HG02885 (cell line): ENCODE measurements at regions not wholly inside any gene's neighbourhood (a gene's known extent, or its start where the extent isn't known, plus 50 kb on each side); places are given as distances from the start of the nearest gene placed in this dataset.

Experiments
- ATAC-seq: cut with Tn5 transposase; IDR thresholded peaks from one replicate; pipeline ENCODE4 v1.9.1; 2021; ENCODE audit warnings: mild to moderate bottlenecking; ENCODE audit not compliant: unreplicated experiment, poor library complexity

DNA sequence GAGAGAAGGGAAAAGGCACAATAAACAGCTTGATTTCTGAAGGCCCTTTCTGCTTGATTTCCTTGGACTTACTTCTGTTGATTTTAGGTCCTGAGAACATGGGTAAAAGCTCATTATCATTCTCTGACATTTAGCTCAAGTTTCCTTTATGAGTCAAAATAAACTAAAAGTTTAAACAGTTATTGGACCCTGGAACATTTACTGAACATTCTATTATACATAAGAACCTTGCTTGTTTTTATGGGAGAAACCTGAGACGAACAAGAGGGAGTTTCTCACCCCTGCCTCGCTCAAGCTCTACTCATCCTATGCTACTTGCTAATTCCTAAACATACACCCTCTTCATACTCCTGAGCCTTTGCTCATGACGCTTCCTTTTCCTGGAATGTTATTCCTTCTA is 538.3 kb upstream of the PKN2 start:
- ATAC-seq = no peak

DNA sequence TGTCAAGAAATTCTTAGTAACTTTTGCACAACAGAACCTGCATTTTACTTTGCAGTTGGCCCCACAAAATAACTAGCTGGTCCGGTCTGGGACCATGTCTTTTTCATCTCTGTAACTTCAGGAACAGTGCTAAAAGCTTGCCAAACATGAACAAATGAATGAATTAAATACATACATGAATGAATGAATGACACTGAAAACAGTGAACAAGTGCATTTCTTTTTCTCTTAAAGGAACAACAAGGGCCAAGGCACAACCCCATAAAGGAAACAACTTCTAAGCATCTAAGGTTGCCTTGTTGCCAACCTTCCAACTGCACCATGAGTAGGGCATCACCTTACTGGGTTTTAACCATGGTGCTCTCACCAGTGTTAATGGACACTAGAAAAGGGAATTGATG is 534.4 kb upstream of the PKN2 start:
- no peak for ATAC-seq

DNA sequence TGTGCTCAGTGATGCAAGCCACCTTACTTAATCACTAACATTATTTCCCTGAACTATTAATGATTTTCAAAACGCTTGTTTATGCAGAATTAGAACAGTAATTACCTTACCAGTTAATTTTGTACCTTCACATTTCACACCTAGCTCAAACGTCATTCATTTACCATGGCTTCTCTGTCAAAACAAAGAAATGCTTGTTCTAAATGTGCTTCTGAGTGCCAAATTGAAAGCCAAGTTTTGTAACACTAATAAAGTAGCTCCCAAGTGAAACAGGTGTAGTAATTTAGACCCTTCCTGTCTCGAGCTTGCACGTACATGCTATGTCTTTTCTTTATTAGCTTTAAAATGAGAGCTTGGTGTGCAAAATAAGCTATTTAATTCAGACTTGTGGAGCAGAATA is 533.7 kb upstream of the PKN2 start:
- no peak for ATAC-seq

DNA sequence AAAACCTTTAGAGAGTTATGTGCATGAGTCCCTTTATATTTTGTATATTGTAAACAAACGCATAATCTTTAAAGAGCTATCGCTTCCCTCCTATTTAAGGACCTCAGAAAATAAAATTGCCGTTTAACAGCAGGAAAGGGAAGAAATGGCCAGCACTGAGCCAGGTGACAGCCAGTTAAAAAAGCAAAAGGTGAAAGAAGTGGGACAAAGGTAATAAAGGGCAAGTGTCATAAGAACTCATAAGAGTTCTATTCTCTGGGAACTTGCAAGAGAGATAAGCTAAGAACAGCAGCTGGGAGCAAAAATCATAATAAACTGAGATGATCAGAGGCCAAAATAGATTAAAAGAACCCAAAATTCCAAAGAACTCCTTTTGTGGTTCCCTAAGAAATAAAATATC is 520.9 kb upstream of the PKN2 start:
- no peak for ATAC-seq

DNA sequence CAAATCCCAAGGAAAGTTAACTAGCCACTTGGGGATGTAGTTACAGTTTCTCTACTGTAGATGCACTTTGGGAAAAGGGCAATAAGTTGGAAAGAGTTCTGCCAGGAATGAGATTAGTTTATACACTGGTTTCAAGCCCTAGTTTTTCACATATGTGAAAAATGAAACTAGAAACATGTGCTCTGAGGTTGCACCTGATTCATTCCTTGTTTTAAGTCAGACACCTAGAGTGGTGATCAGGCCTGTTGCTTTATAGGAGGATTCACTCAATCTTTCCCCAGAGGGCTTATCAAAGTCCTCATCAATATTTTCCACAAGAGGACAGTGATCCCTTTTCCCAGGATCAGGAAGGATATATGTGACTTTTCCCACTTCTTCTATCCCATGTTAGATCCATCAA is 515.9 kb upstream of the PKN2 start:
- ATAC-seq = no peak

DNA sequence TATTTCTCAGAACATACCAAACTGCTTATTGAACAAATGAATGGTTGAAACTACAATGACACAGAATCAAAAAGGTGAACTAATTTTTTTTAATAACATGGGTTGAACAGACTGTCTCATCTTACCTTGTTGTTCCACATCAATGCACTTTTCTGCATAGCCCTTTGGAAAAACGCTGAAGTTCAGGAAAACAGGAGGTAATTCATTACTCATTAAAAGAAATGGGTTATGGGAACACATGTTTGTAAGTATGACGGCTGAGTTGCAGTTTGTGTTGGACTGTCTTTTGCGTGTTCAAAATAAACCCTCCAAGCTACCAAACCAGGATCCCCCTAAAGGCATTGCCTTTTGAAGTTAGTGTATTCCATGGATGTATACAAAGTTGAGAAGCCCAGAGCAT is 514.9 kb upstream of the PKN2 start:
- ATAC-seq = no peak

DNA sequence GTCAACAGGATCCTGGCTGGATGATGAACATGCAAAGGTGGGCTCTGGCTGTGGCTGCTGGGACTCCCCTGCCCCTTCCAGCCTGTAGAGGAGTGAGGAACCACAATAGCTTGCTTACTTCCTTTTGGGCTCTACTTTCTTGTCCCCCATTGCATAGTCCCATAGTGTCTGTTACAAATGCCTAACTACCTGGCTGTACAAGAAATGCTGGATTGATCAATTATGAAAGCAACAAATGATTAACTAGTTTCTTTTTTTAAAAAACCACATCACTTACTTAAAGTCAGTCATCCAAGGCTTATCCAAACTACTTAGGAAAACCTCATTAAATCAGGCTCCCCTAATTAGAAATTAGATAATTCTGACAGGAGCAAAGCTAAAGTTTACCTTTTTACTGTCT is 514.1 kb upstream of the PKN2 start:
- no peak for ATAC-seq

DNA sequence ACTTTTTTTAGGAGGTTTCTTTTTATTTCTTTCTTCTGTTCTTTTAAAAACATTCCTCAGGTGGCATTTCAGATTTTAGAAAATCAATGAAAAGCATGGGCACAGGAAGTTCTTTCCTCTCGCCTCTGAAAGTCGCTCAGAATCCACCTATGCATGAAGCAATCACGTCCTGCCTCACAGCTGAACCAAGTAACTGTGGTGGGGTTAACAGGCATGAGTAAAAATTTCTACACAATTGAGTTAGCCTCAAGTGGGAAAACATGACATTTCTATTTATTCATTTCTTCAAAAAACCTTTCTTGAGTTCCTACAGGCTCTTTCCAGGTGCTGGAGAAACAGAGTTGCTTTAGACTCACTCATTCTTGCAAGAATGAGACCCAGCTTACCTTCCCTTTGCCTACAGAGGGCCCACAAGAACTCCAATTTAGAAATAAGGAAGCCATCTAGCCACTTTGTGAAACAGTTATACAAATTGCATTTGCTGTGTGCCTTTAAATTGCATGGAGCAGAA is 508.9 kb upstream of the PKN2 start:
- ATAC-seq = no peak

DNA sequence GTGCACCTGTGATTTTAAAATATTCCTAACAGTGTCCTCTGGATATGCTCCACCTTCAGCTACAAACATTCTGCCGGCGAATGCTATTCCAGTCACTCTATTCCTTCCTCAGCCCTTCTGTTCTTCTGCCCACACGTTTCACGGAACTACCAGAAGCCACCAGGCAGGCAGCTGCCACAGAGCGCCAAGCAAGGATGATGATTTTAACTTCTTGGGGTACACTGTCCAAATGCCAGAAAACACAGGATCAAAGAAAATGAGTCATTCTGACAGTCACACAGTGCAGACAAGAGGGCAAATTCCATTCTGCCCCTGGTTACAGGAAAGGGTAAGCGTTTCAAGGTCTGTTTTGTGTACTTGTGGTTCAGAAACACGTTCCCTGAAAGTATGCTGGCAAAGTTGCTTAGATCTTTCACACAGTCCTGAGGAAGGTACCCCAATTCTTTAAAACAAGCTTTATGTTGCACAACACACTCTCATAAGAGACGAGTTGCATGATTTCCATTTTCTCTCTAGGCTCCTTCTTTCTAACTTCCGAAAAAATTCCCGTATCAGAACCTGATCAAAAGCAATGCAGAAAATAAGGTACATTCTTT is 508.3 kb upstream of the PKN2 start:
- ATAC-seq = no peak

DNA sequence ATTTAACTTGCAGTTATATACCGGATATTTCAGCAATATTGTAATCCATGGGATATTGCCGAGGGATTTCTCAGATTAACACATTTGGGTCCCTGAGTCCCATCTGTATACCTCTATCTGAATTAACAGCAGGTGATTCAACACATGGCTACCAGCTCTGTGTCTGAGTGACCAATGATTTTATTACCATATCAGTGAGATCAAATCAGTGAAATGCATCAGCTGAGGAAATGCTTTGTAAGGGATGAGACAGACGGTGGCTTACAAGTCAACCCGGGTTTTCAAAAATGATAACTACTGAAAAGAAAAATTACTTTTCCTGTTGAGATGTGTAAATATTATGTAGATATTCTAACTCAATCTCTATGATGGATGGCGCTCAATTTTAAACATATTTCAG is 504.1 kb upstream of the PKN2 start:
- ATAC-seq = no peak

DNA sequence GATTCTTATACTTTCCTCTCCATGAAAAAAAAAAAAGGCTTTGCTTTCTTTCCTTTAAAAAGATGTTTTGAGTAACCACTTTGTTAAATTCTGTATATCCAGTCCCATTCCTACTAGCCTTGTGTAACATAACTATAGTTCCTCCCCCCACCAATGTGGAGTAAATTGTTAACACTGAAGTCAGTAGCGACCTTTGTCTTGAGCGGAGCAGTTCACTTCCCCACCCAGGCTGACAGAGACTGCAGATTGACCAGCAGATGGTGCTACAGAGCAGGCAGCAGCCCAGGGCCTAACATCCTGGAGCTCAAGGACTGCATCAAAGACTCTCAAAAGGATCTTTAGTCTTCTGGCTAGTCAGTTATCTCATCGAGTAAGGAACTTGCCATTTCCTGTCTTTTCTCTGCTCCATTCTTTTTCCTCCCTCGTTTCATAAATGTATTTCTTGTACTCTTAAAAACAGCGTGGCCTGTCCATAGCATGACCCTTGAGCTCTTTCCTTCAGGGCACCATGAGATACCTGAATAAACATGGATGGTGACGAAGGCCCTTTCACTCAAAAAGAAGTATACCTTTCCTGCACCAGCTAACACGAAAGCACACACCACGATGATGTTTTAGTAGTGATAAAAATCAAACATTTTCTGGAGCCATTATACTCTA is 503.5 kb upstream of the PKN2 start:
- ATAC-seq = peak; percentile 98

DNA sequence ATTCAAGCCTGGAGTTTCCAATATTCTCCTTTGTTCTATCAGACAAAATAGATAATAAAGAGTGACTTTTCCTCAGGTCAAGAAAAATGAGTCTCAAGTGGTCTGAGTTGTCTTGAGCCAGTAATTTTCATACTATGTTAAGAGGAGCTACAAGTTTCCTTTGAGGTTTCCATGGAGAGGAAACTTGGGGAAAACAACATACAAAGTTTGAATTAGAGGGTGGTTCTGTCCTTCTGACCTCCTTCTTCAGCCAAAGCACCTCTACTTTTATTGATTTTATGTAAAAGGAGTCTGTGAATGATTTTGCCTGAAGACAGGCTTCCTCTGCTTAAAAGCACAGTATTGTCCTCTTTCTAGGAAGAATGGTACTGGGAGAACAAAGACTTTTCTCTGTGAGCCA is 497.2 kb upstream of the PKN2 start:
- no peak for ATAC-seq

DNA sequence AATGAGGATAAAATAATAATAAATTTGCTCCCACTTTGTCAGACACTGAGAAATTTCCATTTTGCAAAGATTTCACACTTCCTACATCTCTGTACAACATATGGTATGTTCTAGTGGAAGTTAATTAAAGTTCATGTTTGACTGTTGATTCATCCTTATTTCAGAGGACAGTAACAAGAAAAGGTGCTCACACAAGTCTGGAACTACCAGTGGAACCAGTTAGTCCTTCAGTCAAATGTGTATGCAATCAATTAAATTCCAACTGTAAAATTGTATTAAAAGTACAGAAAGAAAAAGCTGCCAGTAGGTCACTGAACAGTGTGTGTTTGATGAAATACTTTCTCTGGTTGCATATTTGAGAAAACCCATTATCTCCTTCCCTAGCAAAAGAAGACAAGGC is 496.0 kb upstream of the PKN2 start:
- no peak for ATAC-seq

DNA sequence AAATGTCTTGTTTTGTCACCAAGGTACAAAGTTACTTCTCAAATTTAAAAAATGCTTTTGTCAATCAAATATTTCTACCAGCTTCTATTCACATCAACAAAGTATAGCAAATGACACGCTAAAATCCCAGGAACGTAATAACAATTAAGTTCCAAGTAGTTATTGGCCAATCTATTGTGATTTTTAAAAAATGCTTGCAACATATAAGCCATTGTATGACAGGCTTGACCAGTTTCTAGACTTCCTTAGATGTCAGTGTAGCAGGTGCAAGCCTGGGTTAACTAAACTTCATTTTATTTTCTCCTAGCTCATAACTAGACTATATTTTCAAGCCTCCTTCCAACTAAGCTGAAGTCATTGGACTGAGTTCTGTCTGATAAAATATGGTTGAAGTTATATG is 494.5 kb upstream of the PKN2 start:
- no peak for ATAC-seq

DNA sequence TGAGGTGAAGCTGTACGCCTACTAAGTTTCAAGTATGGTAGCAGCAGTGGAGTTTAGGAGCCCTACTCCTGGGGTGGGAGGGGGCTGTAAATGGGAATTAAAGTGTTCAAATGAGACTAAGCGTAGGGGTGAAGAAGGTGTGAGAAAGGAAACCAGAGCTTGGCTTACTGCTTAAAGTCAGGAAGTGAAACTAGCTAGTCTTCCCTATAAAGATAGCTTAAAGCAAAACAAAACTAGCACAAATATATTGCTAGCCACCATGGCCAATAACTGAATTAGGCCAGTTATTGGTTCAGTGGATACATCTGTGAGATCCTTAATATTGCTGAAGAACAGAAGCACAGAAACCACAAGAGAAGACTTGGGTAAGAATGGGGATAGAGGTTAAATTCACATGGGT is 492.2 kb upstream of the PKN2 start:
- ATAC-seq = peak; percentile 96

DNA sequence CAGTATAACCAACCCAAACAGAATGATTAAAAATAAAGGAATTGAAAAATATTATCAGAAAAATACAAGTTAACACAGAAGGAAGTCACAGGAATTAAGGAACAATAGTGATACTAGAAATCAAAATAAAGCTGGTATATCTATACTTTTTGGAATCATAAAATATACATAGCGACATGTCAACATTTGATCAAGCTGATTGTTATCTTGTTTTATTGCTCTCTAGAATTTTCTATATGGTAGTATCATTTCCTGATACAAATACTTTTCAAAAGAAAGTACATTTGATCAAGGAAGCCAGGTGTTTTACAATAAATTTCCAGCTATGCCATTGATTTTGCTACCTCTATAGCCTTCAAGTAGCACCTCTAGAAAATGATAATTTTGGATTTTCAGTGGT is 489.5 kb upstream of the PKN2 start:
- ATAC-seq = no peak

DNA sequence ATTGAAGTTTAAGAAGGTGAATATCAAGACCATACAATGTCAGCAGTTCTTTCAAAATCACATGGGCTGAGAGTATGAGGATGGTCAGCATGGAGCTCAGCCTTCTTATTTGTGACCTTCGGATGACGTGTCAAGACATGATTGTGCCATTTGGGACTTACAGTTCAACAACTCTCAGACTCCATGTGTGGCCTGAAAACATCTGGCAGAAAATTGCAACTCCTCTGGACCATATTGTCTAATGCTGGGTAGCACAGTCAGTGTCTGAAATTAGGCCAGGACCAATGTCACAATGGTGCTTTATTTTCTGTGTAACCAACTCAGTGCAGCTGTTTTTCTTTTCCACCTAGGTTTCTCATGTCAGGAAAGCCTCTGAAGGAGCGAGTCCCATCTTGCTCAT is 483.5 kb upstream of the PKN2 start:
- ATAC-seq = no peak

DNA sequence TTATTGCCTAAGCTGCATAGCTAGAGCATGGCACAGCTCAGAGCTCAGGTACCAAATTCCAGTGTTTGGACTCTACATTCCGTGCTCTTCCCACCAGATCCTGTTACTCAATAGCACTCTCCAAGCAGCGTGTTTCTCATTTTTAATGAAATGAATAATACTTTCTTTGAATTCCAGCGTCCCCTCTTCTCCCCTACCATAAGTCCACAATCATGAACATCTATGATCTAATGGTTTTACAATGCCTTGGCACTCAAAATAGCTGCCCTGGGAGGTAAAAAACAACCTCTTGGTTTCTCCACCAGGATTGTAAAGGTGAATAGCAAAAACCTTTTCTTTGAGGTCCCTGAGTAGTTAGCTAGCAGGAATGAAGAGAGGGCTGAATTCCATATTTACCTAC is 480.0 kb upstream of the PKN2 start:
- no peak for ATAC-seq

DNA sequence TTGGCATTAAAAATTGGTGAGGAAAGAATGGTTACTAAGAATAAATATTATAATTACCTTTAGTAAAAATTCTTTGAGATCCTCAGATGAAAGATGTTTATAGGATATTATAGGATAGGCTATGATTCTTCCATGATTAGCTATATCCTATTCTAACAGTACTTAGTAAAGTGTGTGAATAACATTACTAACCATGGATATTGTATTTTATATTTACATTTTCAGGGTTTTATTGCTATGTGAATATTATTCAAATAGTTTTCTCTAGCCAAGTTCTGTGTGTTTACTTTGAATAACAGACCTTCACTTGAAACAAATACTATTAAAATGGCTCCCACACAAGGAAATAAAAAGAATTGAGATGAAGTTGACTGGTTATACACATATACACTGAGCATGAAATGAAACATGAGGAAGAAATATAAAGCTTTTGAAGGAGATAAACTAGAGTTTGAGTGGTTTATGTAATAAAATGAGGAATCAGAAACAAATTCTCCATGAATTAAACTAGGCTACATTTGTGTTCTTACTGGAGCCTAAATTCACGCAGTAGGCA is 479.4 kb upstream of the PKN2 start:
- no peak for ATAC-seq

DNA sequence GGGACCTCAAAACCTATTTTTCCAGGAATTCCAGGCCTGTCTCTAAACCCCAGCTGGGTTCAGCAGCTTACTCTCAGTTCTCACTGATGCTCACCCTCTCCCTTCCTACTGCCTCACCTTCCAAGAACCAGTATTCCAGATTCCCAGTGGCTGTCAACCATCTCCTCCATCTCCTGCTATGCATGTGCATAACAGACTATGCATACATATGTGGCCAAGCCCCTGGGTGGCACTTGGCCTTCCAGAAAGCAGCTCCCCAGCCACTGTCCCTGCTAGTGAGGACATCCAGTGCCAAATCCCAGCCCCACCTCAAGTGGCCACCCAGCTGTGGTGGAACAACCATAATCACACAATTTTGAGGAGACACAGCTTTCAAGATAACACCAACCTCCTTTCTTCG is 475.7 kb upstream of the PKN2 start:
- no peak for ATAC-seq

DNA sequence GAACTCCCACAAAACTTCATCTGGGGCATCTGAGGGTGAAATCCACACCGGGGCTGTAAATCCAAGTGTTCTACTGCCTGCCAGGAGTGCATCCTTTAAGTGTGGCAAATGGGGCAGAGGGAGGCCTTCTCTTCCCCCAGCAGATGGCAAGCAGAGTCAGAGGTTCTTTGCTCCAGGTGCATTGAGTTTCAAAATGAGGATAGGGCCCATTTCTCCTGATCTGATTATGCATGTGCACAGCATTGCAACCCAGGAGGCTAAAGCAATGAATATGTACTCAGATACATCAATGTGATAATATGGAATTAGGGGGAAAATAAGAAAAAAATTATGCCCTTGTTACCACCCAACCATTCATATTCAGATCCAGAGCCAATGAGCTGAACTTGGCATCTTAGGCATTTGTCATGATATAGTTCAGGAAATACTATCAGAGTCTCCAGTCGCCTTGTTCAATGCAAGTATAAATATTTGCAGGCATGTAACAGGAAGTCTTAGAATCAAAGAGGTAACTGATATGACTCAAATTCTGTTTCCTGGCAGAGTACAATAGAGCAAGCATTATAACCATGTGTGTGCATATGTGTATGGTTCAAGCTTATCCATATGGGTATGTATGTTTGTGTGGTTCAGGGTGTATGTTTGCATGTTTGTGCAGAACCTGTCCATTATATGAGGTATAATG is 473.8 kb upstream of the PKN2 start:
- ATAC-seq = no peak

DNA sequence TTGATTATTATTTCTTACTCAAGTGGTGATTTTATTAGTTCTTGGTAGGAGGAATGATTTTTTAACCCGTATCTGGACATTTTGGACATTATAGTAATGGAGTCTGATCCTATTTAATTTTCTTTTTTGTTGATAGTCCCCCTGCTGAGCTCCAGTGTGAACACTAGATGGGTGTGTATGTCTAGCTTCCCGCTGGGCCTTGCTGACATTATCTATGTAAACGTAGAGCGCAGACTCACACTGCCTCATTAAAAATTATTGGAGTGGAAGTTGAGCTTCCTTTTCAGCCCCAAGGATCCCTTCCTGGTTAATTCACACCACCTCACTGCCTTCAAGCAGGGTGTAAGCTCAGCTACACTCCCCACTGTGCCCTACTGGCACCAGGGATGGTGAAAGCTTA is 467.6 kb upstream of the PKN2 start:
- ATAC-seq = no peak
